Cardiac muscle cell (in vitro differentiated cells and primary cell): ENCODE measurements at regions not wholly inside any gene's neighbourhood (a gene's known extent, or its start where the extent isn't known, plus 50 kb on each side); places are given as distances from the start of the nearest gene placed in this dataset.

Experiments used
- DNase-seq, 2 donors: peaks; one replicate each; pipeline versions ENCODE4 v3.0.0 to v3.0.0-alpha.2; 2010 to 2017; ENCODE audit warnings: low read depth in 1 of 2, low spot score in 1 of 2
- H3K27ac ChIP-seq: fragments of 200-600 bp; sonication (generic); 2 replicates; pipeline ENCODE4 v1.5.1; 2016
- H3K27me3 ChIP-seq: fragments of 200-600 bp; sonication (generic); 2 replicates; pipeline ENCODE4 v1.6.0; 2016; ENCODE audit warnings: control low read depth
- H3K36me3 ChIP-seq: fragments of 200-600 bp; sonication (generic); 2 replicates; pipeline ENCODE4 v1.5.1; 2016; ENCODE audit warnings: control low read depth
- H3K4me1 ChIP-seq: fragments of 200-600 bp; sonication (generic); 2 replicates; pipeline ENCODE4 v1.8.1; 2017; ENCODE audit warnings: low read depth, mild to moderate bottlenecking, mixed run types
- H3K4me3 ChIP-seq: fragments of 200-600 bp; sonication (generic); 2 replicates; pipeline ENCODE4 v1.5.1; 2016; ENCODE audit warnings: mild to moderate bottlenecking
- H3K9me3 ChIP-seq: fragments of 200-600 bp; sonication (generic); 2 replicates; pipeline ENCODE4 v1.5.1; 2017; ENCODE audit warnings: low read depth, mild to moderate bottlenecking, control low read depth
- CTCF ChIP-seq: IDR thresholded peaks from 2 replicates; pipeline ENCODE4 v1.5.1; 2012; ENCODE audit warnings: low read depth, mild to moderate bottlenecking, low read length

- TF ChIP-seq CTCF = no peak
- peaks cover 6% of the 10 kb centered on the region for H3K4me1 ChIP-seq
- no peaks in the 10 kb centered on the region for H3K27me3 ChIP-seq
- no peaks in the 10 kb centered on the region for H3K36me3 ChIP-seq
- no peak overlapping the region for H3K27ac ChIP-seq
- H3K9me3 ChIP-seq = no peaks in the 10 kb centered on the region
- DNase-seq = no peak
- H3K4me3 ChIP-seq = no peak overlapping the region
Observed at GRCh38 chr15:61684749-61685467, 375.3 kb downstream of the VPS13C start.

DNA sequence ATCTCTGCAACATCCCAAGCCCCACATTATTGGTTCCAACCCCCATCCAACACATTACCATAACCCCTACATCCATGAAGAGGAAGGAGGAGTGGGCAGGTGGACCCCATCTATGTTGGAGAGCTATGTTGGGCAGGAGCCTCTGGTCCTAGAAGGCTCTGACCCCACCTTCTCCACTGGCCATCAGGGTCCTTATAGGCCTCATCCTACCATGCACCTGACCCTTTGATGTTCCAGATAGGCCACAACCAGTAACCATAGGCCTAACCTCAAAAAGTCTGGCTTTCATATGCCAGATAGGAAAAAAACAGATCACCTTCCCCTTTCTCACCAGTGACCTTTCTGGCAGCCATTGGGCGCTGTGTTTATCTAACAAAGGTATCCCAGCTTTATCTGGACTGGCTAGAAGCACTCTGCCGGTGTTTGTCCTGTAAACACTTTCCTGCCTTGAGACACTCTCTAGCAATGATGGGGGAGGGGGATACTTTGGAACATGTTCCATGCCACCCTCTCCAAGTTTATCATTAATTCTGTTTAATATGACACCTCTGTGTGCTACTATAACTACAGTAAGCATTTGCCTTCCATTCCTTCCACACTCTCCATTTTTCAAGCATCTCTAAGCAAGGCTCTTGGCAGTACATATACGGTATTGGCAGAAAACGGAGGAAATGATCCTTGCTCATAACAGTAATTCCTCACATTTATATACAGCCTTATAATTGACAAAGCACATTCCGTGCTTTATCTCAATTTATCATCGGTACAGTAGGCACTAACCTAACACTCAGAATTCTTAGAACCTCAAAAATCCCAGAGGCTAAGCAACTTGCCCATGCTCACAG is 377.1 kb downstream of the VPS13C start:
- Histone ChIP-seq H3K9me3 (no peaks in the 10 kb centered on the region), H3K36me3 (no peaks in the 10 kb centered on the region), H3K27me3 (no peaks in the 10 kb centered on the region), H3K27ac (no peak overlapping the region), H3K4me1 (peaks cover 6% of the 10 kb centered on the region), H3K4me3 (no peak overlapping the region)
- no peak for TF ChIP-seq CTCF
- no peak for DNase-seq

GRCh38 chr15:61681676-61682075 is 378.6 kb downstream of the VPS13C start:
- Histone ChIP-seq H3K9me3 (no peaks in the 10 kb centered on the region), H3K4me3 (no peak overlapping the region), H3K4me1 (no peaks in the 10 kb centered on the region), H3K27me3 (no peaks in the 10 kb centered on the region), H3K27ac (no peak overlapping the region), H3K36me3 (no peaks in the 10 kb centered on the region)
- DNase-seq = no peak
- TF ChIP-seq CTCF = no peak

DNA sequence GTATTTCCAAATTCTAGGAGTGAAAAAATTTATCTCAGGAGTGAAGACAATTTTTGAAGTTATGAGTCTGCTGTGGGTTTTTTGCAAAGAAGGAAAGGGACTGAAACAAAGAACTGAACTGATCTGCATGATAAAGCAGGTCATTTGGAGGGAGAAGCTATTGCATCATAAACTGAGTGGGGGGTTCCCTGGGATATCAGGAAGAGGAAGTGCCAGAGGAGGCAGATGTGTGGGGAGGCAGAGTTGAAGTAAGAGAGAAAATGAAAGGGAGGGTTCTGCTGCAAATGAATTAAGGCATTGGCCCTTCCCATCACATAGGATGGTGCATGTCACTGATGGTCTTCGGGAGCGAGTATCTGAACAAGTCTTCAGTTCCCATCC is 379.2 kb downstream of the VPS13C start:
- no peak overlapping the region for H3K4me3 ChIP-seq
- DNase-seq = no peak
- TF ChIP-seq CTCF = no peak
- no peaks in the 10 kb centered on the region for H3K36me3 ChIP-seq
- H3K4me1 ChIP-seq = no peaks in the 10 kb centered on the region
- H3K9me3 ChIP-seq = no peaks in the 10 kb centered on the region
- no peaks in the 10 kb centered on the region for H3K27me3 ChIP-seq
- H3K27ac ChIP-seq = no peak overlapping the region

DNA sequence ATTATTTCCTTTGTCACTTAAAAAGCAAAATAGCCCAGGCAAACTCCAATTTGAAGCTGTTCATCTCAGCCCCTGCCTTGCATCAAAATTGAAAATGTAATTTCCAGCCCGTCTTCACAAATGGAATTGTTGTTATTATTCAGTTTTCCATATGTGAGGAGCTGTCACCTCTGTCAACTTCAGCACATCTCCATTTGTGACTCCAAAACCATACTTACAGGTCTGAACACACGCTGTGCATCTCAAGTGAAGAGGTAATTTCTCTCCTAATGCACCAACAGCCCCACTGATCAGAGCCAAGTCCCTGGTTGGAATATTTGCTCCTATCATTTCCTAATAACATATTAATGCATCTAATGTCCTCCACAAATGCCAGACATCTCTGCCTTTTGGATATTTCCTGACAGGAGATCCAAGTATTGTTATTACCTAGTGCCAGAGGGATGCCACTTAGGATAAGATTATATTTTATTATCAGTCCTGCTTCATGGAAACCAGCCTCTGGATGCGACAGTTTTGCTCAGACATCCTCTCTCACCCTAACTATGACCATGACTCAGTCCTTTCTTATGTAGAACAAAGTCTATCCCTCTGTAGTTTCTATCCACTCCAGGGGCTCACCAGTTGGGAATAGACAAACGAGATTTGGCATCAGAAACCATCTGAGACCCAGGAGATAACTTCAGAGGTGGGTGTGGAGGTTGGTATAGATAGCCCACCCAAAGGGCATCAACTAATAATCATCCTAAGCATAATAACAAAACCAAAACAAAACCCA is 379.8 kb downstream of the VPS13C start:
- Histone ChIP-seq H3K9me3 (no peaks in the 10 kb centered on the region), H3K4me3 (no peak overlapping the region), H3K4me1 (no peaks in the 10 kb centered on the region), H3K27me3 (no peaks in the 10 kb centered on the region), H3K36me3 (no peaks in the 10 kb centered on the region), H3K27ac (no peak overlapping the region)
- DNase-seq = no peak
- TF ChIP-seq CTCF = no peak
